Activated naive CD4-positive, alpha-beta T cell treated with anti-CD3 and anti-CD28 coated beads for 36 hours (primary cell): ENCODE measurements at regions not wholly inside any gene's neighbourhood (a gene's known extent, or its start where the extent isn't known, plus 50 kb on each side); places are given as distances from the start of the nearest gene placed in this dataset.

Experiments used
- CTCF ChIA-PET: fragments of 350-600 bp; sonication (Branson Sonifier 250); formaldehyde crosslinking; loops from one replicate; lab custom pipeline; 2021; ENCODE audit warnings: antibody characterized with exemption; lab: Charles Lee
- DNase-seq: peaks from one replicate; pipeline ENCODE4 v3.0.0-alpha.2; 2020
- H3K27ac Mint-ChIP-seq: one replicate; pipeline ENCODE4 v1.8.0; 2021; ENCODE audit warnings: mild to moderate bottlenecking, mixed read lengths
- H3K27me3 Mint-ChIP-seq: one replicate; pipeline ENCODE4 v1.8.0; 2021; ENCODE audit warnings: low read depth, mixed read lengths
- H3K36me3 Mint-ChIP-seq: one replicate; pipeline ENCODE4 v1.8.0; 2021; ENCODE audit warnings: low read depth, mixed read lengths
- H3K4me1 Mint-ChIP-seq: one replicate; pipeline ENCODE4 v1.8.0; 2021; ENCODE audit warnings: low read depth, mixed read lengths
- H3K4me3 Mint-ChIP-seq: one replicate; pipeline ENCODE4 v1.8.0; 2021; ENCODE audit warnings: mild to moderate bottlenecking, moderate library complexity, mixed read lengths
- H3K9me3 Mint-ChIP-seq: one replicate; pipeline ENCODE4 v1.8.0; 2021; ENCODE audit warnings: mixed read lengths
- intact Hi-C: fragments of 100-400 bp; cut with micrococcal nuclease; formaldehyde crosslinking; loops from one replicate; pipeline ENCODE4 v1.15.1; 2023

DNA sequence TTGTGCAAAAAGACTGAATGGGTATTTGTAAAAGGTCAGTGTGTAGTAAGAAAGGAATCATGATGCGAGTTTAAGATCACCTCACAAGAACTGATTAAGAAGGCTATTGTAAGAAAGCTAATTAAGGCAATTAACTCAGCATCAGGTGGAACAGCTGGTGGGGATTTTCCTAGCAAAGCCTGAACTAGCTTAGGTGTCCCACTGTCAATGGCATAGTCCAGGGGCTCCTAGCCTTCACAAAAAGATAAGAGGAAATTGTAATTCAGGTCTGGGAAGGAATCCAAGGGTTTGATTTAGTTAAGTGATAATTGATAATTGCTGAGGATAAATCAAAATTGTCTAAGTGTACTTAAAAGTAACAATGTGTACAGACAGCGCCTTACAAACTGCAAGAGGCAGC is 901.6 kb downstream of the TUSC7 start:
- Mint-ChIP-seq H3K9me3 (peaks cover 1% of the 10 kb centered on the region), H3K4me1 (no peaks in the 10 kb centered on the region), H3K4me3 (no peak overlapping the region), H3K27ac (no peak overlapping the region), H3K36me3 (no peaks in the 10 kb centered on the region), H3K27me3 (no peaks in the 10 kb centered on the region)
- intact Hi-C loops: no loop called here
- no peak for DNase-seq
- CTCF ChIA-PET: no interaction called here

- Mint-ChIP-seq H3K36me3 (no peaks in the 10 kb centered on the region), H3K27me3 (no peaks in the 10 kb centered on the region), H3K4me1 (no peaks in the 10 kb centered on the region), H3K9me3 (peaks cover 1% of the 10 kb centered on the region), H3K27ac (no peak overlapping the region), H3K4me3 (no peak overlapping the region)
- no peak for DNase-seq
- CTCF ChIA-PET: no interaction called here
- intact Hi-C loops: no loop called here
Measured at GRCh38 chr3:117616227-117616626, 906.6 kb downstream of the TUSC7 start.

DNA sequence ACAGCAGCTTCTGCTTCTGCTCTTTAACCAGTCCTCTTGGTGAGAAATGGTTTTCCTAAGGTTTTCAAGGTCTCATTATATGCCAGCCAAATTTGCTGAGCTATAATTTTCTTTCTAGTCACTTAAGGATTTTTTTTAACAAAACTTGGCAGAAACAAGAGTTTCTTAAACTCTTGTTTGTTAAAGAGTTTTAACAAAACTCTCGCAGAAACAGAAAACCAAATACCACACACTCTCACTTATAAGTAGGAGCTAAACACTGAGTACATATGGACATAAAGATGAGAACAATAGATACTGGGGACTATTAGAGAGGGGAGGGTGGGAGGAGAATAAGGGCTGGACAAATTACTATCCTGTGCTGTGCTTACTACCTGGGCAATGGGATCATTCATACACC is 908.3 kb downstream of the TUSC7 start:
- intact Hi-C loops: no loop called here
- Mint-ChIP-seq H3K27me3 (no peaks in the 10 kb centered on the region), H3K4me1 (no peaks in the 10 kb centered on the region), H3K4me3 (no peak overlapping the region), H3K36me3 (no peaks in the 10 kb centered on the region), H3K9me3 (no peaks in the 10 kb centered on the region), H3K27ac (no peak overlapping the region)
- no peak for DNase-seq
- CTCF ChIA-PET: no interaction called here

DNA sequence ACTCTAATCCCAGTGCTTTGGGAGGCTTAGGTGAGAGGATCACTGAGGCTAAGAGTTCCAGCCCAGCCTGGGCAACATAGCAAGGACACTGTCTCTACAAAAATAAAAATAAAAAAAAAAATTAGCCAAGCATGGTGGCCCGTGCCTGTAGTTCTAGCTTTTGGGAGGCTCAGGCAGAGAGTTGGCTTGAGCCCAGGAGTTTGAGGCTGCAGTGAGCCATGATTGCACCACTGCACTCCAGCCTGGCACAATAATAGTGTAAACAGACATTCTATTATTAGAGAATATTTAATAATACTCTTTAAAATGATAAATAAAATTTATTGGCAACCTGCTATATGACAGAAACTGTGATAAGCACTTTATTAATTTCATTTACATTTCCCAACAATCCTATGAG is 908.9 kb downstream of the TUSC7 start:
- Mint-ChIP-seq H3K27me3 (no peaks in the 10 kb centered on the region), H3K4me1 (no peaks in the 10 kb centered on the region), H3K36me3 (no peaks in the 10 kb centered on the region), H3K4me3 (no peak overlapping the region), H3K27ac (no peak overlapping the region), H3K9me3 (no peaks in the 10 kb centered on the region)
- CTCF ChIA-PET: no interaction called here
- intact Hi-C loops: no loop called here
- no peak for DNase-seq

DNA sequence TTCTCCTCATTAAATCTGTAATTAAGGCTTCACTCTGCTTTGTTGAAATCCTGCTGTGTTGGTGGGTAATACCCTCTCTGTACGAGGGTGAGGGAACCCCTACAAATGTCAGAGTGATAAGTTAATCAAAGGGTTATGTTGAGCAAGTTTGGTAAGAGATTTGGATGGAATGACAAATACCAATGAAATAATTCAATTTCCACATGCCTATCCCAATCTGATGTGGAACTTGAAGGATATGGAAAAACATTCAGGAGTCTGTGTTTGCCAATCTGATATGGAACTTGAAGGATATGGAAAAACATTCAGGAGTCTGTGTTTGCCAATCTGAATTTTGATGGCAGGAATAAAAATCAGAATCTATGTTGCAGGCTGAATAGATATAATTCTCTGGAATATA is 910.2 kb downstream of the TUSC7 start:
- DNase-seq: no peak
- CTCF ChIA-PET: no interaction called here
- H3K9me3 Mint-ChIP-seq: no peaks in the 10 kb centered on the region
- H3K27ac Mint-ChIP-seq: no peak overlapping the region
- no peak overlapping the region for H3K4me3 Mint-ChIP-seq
- intact Hi-C loops: no loop called here
- no peaks in the 10 kb centered on the region for H3K36me3 Mint-ChIP-seq
- no peaks in the 10 kb centered on the region for H3K27me3 Mint-ChIP-seq
- H3K4me1 Mint-ChIP-seq: no peaks in the 10 kb centered on the region

GRCh38 chr3:117622171-117622841 is 912.7 kb downstream of the TUSC7 start:
- CTCF ChIA-PET: no interaction called here
- Mint-ChIP-seq H3K36me3 (no peaks in the 10 kb centered on the region), H3K4me1 (no peaks in the 10 kb centered on the region), H3K9me3 (no peaks in the 10 kb centered on the region), H3K4me3 (no peak overlapping the region), H3K27me3 (no peaks in the 10 kb centered on the region), H3K27ac (no peak overlapping the region)
- intact Hi-C loops: no loop called here
- DNase-seq: no peak

DNA sequence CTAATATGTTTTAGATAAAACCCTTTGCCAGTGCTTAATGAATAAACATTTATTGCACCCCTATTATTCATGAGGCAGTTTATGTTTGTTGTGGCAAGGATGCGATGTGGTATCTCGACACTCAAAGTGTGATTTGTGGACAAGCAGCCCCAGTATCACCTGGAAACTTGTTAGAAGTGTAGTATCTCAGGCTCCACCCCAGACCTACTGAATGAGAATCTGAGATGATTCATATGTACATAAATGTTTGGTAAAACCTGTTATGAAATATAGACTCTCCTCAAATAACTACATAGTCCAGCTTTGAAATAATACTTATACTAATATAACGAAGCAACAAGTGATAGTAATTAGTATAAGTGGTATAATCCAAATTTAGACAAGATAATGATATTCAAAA is 914.8 kb downstream of the TUSC7 start:
- Mint-ChIP-seq H3K27ac (no peak overlapping the region), H3K9me3 (no peaks in the 10 kb centered on the region), H3K4me3 (no peak overlapping the region), H3K36me3 (no peaks in the 10 kb centered on the region), H3K4me1 (no peaks in the 10 kb centered on the region), H3K27me3 (no peaks in the 10 kb centered on the region)
- CTCF ChIA-PET: no interaction called here
- intact Hi-C loops: no loop called here
- no peak for DNase-seq

- Mint-ChIP-seq H3K27ac (no peak overlapping the region), H3K36me3 (no peaks in the 10 kb centered on the region), H3K9me3 (no peaks in the 10 kb centered on the region), H3K27me3 (no peaks in the 10 kb centered on the region), H3K4me1 (no peaks in the 10 kb centered on the region), H3K4me3 (no peak overlapping the region)
- no peak for DNase-seq
- CTCF ChIA-PET: no interaction called here
- intact Hi-C loops: no loop called here
Measured at GRCh38 chr3:117625174-117625573, 915.6 kb downstream of the TUSC7 start.

GRCh38 chr3:117626577-117626976 is 917.0 kb downstream of the TUSC7 start:
- intact Hi-C loops: no loop called here
- Mint-ChIP-seq H3K9me3 (no peaks in the 10 kb centered on the region), H3K36me3 (no peaks in the 10 kb centered on the region), H3K27me3 (no peaks in the 10 kb centered on the region), H3K27ac (no peak overlapping the region), H3K4me3 (no peak overlapping the region), H3K4me1 (no peaks in the 10 kb centered on the region)
- no peak for DNase-seq
- CTCF ChIA-PET: no interaction called here

DNA sequence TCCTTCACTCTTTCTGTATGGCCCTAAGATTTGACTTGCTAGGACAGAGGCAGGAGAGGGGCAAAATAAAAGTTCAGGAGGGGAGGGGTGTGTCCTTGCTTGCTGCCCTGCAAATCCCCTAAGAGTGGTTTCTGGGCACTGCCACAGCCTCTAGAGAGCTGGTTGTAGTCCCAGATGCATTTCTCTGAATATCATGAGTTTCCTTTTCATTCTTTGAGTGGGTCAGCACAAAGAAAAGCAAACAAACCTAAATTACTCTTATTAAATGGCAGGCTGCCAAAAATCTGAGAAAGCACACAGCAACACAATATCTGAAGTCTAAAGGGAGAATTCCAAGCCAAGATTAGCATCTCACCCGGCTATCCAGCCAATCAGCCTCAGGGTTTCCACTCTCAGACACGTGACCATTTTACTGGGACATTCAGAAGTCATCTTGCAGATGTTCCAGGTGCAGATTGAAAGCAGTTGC is 919.3 kb downstream of the TUSC7 start:
- H3K36me3 Mint-ChIP-seq: no peaks in the 10 kb centered on the region

DNA sequence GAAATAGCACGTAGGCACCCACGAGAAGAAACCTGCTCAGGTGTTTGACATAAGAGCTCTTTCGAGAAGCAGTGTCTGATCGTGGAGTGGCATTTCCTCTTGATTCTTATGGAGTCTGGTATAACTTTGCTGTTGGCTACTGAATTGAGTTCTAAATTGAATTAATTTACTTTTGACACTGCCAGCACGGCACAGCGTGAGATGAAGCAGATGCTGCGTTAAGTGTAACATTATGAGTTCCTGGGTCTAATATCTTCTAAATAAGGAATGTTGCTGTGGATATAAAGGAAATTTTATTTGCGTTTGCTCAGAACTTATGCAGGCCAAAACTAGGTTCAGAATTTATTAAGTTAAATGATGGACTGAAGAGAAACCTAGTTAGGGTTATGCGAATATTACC is 919.9 kb downstream of the TUSC7 start:
- no peaks in the 10 kb centered on the region for H3K27me3 Mint-ChIP-seq
- no peak for DNase-seq
- no peak overlapping the region for H3K4me3 Mint-ChIP-seq
- H3K27ac Mint-ChIP-seq: no peak overlapping the region
- no peaks in the 10 kb centered on the region for H3K36me3 Mint-ChIP-seq
- CTCF ChIA-PET: no interaction called here
- intact Hi-C loops: no loop called here
- H3K4me1 Mint-ChIP-seq: no peaks in the 10 kb centered on the region
- no peaks in the 10 kb centered on the region for H3K9me3 Mint-ChIP-seq

More for the DNA sequence above, 919.3 kb downstream of the TUSC7 start:
- H3K4me3 Mint-ChIP-seq: no peak overlapping the region
- no peak for DNase-seq
- intact Hi-C loops: no loop called here
- CTCF ChIA-PET: no interaction called here
- H3K4me1 Mint-ChIP-seq: no peaks in the 10 kb centered on the region
- H3K27me3 Mint-ChIP-seq: no peaks in the 10 kb centered on the region
- H3K9me3 Mint-ChIP-seq: no peaks in the 10 kb centered on the region
- no peak overlapping the region for H3K27ac Mint-ChIP-seq

GRCh38 chr3:117630469-117630868 is 920.9 kb downstream of the TUSC7 start:
- no peaks in the 10 kb centered on the region for H3K36me3 Mint-ChIP-seq
- no peaks in the 10 kb centered on the region for H3K9me3 Mint-ChIP-seq
- intact Hi-C loops: no loop called here
- no peaks in the 10 kb centered on the region for H3K4me1 Mint-ChIP-seq
- no peak overlapping the region for H3K27ac Mint-ChIP-seq
- DNase-seq: no peak
- CTCF ChIA-PET: no interaction called here
- no peaks in the 10 kb centered on the region for H3K27me3 Mint-ChIP-seq
- no peak overlapping the region for H3K4me3 Mint-ChIP-seq

DNA sequence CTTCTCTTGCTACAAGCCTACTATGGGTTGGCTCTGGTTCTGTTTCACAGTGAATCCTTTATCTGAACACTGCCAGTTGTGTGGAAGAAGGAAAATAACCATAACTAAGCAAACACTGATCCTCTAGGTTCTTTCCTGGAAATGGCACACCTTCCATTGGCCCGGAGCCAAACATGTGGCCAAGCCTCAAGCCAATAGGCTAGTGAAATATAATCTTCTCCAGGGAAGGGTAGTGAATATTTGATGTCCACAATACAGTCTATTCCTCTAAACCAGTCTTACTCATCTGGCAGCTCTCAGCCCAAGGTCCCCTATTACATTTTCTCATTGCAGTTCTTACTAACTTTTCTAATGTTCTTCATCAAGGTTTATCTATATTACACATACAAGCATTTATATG is 921.3 kb downstream of the TUSC7 start:
- Mint-ChIP-seq H3K27me3 (no peaks in the 10 kb centered on the region), H3K4me1 (no peaks in the 10 kb centered on the region), H3K27ac (no peak overlapping the region), H3K36me3 (no peaks in the 10 kb centered on the region), H3K9me3 (no peaks in the 10 kb centered on the region), H3K4me3 (no peak overlapping the region)
- DNase-seq: no peak
- CTCF ChIA-PET: no interaction called here
- intact Hi-C loops: no loop called here
